Esophagus mucosa (tissue), 1 donor: ENCODE measurements at regions not wholly inside any gene's neighbourhood (a gene's known extent, or its start where the extent isn't known, plus 50 kb on each side); places are given as distances from the start of the nearest gene placed in this dataset.

Source experiments
- ATAC-seq: fragments of 200-7000 bp; cut with Tn5 transposase; one replicate; pipeline ENCODE4 v1.9.1; 2020
- donor health status: DM: yes; HTN: yes; CAD: no.

DNA sequence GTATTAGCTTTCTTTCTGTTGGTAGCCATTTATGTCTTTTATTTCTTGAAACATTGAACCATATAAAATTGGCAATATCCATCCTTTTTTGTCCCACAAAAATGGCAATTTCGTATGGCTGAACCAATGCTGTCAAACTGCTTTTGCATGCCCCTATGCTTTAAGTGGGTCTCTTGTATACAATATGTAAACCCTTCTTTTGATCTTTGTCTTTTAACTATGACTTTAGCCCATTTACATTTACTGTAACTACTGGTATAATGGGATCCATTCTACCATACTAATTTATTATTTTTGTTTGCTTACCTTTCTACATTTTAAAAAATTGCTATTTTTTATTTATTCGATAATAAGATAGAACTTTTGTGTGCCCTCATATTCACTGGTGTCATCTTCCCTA is 93.4 kb downstream of the TENT4A start:
- no peak for ATAC-seq

DNA sequence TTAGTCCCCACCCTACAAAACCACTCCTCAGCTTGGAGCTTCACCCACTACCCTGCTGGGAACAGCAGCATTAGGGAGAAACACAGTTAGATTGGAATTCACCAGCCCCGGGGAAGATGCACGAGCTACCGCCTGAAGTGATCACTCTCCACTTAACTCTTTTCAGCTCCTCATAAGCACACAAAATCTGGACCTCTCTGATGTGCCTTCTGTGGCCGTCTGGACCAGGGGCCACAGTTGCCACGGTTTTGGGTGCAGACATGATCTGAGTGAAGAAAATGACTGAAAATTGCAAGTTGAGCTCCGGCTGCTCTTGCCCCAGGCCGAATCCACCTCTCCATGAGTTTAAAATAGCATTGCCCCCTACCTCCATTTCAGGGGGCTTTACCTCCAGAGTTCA is 95.2 kb downstream of the TENT4A start:
- no peak for ATAC-seq

DNA sequence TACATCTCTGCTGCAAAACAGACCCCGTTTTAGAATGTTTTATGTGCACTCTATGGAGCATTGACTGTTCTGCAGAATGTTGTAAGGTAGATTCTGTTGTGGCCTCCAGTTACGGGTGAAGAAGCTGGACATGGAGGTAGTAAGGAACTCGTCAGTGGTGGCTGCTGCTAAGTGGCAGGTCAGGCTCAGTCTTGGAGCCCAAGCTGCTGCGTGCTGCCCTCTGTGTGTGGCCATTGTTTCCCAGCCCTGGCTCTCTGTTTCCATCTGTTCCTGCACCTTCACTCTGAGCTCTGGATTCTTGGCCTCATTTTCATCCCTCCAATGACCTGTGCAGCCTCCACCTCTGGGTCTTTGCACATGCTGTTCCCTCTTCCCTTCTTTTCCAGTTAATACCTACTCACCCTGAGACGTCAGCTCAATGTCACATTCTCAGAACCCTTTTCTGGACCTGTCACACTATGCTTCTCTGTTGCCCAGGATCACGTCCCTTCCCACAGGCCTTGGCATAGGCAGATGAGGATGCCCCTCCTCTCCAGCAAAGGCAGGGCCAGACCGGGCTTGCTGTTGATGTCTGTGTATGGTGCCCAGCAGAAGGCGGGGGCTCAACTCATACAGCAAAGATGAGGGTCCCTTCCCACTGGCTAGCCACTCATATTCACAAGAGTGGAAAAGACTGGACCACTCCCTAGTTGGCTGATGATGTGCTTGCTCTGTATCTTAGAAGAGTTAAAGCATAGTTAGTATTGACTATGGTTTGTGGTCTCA is 97.6 kb downstream of the TENT4A start:
- no peak for ATAC-seq

DNA sequence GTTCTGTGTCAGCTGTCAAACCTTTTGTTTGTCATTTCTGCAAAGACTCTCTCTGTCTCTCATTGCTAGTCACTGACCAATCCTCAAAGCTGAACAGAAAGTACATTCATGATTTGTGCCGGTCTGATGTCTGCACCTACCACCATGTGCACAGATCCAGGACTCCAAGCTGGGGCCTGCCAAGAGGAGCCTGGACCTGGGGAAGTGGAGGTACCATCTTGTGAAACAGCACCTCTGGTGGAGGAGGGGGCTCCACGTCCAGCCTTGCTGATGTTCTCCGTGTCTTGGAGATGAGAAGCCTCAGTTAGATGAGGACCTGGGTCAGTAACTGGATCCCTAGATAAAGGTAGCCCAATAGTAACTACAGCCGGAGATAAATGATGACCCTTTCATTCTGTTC is 98.9 kb downstream of the TENT4A start:
- ATAC-seq, result no peak

DNA sequence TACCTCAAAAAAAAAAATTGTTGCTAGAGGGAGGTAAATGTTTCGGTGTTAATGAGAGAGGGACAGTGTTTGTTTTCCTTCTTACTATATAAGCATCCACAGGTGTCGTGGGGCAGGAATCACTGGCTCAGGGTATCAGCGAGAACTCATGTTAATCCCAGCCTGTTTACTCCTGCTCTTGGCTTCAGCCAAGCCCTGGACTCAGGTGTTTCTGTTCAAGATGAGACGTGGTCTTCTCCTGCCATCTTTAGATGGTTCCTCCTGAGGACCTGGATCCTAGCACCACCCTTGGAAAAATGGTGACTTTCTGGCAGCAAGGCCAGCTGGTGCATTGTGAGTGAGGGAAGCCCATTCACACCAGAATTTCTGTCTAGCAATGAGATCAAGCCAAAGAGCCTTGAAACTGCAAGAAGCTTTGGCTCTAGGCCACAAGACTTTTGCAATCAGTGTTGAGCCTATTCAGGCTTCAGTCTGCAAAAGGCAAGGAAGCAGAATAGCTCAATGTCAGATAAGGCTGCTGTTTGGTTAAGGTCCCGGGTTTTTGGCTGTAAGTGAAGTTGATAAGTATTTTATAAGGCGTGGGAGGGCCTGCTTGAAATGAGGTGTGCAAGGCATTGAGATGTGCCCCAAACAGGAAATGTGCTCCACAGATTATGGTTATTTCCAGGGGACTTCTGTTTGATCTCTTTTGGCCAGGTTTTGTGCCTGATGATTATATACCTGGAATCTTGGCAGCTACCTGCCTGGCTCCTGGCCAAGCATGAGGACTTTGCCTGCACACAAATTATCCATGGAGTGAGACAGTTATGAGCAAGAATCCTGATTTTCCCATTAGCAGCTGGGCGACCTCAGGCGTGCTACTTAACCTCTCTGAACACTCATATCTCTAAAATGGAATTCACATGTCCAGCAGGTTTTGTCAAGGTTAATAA is 99.8 kb downstream of the TENT4A start:
- no peak for ATAC-seq

DNA sequence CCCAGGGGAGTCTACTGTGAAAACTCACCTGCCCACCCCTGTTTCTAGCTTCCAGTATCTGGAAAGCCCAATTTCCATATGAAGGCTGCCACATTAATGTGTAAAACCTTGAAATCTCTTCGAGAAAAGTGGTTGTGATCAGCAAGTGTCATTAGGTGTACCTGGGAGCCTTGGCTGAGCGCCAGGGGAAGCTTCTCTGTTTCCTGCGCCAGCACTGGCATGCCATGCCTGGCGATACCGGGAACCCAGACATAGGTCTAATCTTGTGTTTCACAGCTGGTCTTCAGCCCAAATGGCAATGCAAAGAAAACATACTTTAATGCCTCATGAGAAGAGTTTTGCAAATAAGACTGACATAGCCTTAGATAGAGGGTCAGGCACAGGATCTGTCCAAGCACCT is 101.6 kb downstream of the TENT4A start:
- no peak for ATAC-seq

DNA sequence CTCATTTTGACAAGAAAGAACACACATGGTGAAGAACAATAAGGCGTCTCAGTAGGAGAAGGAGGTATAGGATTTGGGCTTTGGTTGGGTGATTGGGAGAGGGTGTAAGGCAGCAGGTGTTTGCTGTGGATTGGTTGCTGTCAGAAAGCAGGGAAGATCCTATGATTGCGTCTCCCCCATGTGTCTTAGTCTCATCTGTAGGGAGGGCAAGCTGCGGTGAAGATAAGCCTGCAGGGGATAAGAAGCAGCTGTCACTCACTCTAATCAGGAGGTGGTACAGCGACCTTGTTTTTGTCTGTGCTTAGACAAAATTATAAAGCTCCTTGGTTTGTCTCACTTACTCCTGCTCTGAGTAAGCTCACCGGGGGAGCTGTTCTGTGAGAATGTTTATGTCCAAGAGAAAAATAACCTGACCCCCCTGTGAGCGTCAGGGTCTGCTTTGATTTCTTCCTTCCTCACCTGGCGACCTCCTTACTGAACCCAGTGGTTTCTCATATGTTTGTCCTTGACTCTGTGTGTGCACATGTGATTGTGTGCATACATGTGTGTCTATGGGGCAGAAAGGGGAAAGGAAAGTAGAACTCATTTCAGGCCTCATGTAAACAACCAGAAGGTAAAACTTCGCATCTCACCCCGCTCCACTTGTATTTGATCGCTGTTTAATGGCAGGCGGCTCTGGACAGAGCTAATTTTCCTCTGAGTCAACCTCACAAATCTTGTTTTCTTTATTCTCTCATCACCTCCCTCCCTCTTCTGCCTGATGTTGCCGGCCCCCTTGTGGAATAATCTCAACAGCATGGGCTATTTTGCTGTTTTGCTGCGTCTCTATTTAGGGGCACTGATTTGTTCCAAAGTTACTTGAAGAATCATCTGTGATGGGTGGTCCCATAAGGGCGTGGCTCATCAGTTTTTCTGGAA is 105.6 kb downstream of the TENT4A start:
- no peak for ATAC-seq

DNA sequence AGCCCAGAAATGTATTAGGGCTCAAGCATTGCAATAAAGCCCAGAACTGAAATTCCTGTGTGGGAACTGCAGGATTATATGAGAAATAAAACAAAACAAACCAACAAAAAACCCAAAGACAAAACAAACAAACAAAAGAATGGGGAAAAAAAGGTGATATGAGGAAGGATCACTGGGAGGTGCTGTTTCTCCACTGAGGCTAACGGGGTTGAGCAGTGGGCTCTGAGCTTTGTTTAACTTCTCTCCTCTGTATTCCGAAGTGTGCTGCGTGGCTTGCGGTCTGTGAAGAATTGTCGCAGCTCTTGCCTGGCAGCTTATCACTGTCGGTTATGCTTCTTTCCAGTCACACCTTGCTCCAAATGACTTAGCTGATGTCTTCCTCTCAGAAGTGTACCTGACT is 106.3 kb downstream of the TENT4A start:
- no peak for ATAC-seq

DNA sequence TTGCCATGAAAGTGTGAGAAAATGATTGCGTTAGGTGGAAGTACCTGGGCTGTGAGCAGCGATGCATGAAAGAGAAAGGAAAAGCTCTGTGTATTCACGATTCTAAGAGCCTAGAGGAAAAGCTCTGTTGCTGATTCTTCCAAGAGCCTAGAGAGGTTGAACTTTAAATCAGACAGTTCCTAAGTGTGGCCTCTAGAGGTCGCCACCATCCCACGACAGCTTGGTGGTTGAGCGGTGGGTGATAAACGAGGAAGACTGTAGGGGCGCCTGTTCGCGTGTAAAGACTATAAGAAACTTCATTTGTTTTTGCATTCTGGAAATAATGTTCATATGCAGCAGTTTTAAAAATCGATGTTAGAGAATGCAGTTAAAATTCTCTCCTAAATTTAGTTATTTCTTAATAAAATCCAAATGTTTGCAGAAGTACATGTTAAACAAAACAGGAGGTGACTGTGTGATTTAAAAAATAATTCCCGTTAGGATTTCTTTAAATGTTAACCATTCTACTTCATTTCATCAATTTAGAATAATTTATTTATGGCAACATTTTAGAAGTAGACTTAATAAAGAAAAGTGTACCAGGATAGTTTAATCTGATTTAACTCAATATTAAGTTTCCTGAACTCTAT is 107.7 kb downstream of the TENT4A start:
- ATAC-seq, result peak; percentile 46

DNA sequence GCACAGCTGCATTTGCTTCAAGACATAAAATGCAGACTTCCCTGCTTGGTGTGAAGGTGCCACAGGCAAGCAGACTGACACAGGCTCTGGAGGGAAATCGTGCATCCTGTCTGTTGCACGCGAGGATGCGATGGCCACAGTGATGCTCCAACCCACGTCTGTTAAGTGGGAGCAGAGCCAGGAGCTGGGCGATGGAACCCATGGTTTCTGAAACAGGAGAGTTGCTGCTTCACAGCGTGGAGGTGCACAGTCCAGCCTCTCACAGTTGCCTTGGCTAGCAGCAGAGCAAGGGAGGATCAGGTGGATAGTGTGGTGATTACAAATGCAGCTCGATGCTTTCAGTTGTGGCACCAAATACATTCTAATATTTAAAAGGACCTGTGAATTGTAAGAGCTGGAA is 108.8 kb downstream of the TENT4A start:
- ATAC-seq, result no peak

DNA sequence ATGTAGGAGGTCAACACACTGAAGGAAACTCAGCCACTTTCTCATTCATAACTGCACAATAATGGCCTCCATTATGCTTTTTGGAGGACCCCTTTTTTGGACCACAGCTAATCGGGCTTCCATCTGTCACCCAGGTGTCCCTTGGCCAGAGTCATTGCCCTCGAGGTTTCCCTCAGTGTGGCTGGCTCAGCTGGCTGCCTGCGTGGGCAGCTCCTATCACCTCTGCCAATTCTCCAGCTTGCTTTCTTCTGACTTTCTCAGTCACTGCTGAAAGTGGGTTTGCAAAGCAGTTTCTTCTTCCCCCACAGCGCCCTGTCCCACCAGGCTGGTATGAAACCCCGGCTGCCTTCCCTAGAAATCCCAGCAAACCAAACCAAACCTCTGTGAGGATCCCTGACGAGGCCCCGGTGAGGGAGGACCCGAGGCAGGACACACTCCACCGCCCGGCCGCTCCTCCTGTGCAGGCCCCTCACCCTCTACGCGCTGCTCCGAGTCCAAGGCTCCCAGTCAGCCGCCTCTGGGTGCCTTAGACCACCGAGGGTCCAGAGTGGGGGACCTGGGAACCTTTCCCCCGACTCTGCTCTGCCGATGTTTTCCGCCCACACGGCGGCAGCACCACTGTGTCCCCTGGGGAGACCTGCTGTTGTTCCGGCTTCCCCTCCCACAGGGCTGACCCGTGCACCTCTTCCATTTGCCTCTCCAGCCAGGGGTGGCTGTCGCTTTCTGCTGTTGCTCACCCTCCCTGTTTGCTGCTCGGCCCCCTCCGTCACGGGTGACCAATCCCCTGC is 109.5 kb downstream of the TENT4A start:
- no peak for ATAC-seq

DNA sequence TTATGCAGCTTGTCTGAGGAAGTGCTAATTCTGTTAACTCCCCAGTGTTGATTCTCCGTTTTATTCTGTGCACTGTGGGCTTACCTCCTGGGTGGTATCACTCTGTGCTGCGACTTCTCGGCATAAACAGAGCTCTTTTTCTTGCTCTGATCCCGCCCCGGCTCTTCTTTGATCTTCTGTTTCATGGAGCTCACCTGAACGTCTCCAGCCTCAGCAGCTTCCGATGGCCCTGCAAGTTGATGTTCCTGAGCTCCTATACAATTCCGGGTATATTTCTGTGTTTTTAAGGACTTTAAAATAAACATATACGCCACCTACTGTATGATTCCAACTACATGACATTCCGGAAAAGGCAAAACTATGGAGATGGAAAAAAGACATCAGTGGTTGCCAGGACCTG is 110.8 kb downstream of the TENT4A start:
- no peak for ATAC-seq

DNA sequence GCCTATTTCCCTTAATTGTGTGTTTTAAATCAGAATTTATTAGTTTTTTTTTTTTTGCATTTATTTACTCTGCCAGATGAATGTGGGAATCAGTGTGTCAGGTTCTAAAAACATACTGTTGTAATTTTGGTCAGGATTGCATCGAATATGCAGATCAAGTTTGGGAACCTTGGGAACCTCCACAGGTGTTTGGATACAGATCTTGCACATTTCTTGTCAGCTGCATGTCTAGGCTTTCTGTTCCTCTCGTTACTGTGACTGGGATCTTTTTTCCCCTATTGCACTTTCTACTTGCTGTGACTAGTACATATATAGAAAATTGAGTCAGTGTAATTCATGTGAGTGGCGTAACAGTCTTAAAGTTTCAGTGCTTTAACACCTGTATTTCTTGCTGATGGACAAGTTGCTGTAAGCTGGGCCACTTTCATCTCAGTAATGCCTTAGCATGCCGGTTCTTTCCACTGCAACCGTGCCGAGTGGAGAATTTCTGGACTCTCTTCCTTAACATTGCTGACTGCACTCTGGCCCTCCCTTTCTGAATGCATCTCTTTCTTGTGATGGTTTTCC is 112.5 kb downstream of the TENT4A start:
- no peak for ATAC-seq

DNA sequence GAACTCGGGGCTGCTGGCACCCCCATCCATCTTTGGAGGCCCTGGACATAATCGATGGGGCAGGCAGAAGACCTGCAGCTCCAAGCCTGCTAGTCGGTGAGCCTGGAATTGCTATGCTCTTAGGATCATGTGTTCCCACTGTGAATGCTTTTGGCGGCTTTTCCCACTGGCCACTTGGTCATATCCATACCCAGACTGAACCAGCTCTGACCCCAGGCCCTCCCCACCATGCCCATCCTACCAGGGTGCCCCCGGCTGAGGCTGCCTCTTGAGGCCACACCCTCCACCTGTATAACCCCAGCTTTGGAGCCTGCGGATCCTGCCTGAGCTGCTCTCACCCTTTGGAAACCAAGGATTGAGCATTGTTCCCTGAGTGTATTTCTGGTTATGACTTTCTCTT is 113.5 kb downstream of the TENT4A start:
- no peak for ATAC-seq

DNA sequence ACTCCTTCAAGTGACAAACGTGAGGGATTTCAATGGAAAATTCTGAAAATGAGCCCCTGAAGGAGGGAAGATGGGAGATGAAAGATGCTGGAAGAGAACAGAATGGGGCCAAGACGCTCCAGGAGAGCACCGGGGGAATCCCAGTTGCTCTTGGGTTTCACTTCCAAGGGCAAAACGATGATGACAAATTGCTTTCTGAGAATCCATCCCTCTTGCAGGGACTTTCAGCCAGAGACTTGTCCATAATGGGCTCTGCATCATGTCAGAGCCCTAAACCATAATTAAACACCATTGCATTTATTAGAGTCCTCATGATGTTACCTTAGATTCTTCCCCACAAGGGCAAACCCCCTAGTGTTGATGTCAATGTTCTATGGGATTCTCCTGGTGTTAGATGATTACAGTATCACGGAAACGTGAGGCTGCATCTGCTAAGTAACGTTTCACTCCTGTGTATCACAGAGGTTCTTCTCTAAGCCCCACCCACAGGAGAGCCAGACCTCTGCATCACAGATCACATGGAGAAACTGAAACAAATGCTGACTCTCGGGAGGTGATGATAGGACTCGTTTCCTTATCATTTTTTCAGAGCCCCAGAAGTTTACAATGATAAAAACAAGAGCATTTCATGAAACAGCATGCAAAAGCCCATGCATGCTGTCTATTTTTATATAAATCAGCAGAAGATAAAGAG is 114.4 kb downstream of the TENT4A start:
- no peak for ATAC-seq

DNA sequence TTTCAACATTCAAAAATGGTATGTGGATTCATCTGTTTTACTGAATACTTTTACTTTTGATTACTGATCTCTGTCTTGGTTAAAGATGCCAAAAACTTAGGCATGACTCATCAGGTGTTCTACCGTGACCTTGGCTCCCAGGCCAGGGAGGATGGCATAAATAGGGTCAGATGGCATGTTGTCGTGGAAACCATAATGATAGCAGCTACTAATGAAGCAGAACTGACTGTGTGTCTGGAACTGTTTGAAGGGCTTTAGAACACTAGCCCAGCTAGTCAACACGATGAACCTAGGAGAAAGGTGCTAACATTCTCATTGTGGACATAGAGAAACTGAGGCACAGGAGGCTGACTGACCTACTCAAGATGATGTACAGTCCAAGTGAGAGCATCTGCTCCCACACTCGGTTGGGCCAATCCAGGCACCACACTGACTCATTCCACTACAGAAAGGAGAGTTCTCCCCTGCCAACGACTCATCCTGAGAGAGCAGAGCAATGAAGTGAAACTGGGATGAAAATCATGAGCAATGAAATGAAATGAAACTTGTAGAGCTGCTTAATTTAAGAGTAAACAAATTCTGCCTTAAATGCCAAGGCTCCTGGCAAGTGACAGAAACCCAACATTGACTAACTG is 116.0 kb downstream of the TENT4A start:
- no peak for ATAC-seq

DNA sequence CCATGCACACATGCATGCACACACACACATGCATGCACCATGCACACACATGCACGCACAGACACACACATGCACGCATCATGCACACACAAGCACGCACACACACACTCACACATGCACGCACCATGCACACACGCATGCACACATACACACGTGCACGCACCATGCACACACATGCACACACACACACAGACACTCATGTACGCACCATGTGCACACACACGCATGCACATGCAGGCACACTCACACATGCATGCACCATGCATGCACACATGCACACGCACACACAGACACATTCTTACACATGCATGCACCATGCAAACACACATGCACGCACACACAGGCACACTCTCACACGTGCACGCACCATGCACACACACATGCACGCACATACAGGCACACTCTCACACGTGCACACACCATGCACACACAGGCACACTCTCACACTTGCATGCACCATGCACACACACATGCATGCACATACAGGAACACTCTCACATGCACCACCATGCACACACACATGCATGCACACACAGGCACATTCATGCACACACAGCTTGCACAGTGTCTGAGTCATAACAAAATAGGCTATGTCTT is 117.5 kb downstream of the TENT4A start:
- no peak for ATAC-seq

DNA sequence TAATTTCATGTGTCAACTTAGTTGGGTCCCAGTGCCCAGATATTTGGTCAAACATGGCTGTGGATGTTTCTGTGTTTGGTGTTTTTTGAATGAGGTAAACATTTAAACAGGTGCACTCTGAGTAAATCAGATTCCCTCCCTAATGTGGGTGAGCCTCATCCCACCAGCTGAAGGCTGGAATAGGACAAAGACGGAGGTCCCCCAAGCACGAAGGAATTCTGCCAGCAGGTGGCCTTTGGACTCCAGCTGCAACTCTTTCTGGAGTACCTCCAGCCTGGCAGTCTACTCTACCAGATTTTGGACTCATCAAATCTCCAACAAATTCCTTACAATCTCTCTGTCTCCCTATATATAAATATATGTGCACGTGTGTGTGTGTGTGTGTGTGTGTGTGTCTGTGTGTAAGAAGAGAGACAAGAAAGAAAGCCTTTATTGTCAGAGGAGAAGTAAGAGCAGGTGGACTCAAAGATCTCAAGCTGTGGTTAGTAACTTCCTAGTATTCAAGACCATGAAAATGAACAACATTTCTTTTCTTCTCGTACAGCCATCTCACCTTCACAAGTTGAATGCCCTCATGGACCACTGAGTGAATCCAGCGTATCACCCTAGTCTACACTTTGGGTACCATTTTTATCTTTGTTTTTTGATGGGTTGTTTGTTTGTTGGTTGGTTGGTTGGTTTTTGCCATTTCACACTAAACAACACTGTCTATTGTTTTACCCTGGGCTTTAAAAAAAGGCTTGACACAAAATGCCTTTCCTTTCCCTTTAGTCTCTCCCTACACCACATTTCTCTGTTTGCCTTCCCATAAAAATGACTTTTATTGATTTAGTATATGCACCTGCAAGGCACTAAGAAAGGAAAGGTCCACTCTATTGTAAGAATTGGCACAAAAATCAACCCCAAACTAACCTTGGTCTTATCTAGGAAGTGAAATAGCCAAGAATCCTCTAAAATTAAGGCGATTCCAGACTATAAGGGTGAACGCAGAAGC is 118.7 kb downstream of the TENT4A start:
- ATAC-seq, result no peak
